AG10803 (cell line): ENCODE measurements at regions not wholly inside any gene's neighbourhood (a gene's known extent, or its start where the extent isn't known, plus 50 kb on each side); places are given as distances from the start of the nearest gene placed in this dataset.
A peak's percentile ranks its signal among the peaks of the same experiment; 100 is the strongest.

Experiments
- DNase-seq: peaks from one replicate; pipeline ENCODE4 v3.0.0; 2010; ENCODE audit warnings: low read depth
- H3K4me3 ChIP-seq: 2 replicates; pipeline ENCODE4 v1.5.1; 2011; ENCODE audit warnings: mild to moderate bottlenecking, low read length, control low read depth
- CTCF ChIP-seq: conservative IDR thresholded peaks from 2 replicates; pipeline ENCODE4 v1.5.1; 2011; ENCODE audit warnings: mild to moderate bottlenecking, low read length, control low read depth, inconsistent platforms

- H3K4me3 ChIP-seq, result no peak overlapping the region
- no peak for TF ChIP-seq CTCF
- DNase-seq, result no peak
These were observed 329.9 kb downstream of the DYSF start for GRCh38 chr2:71783215-71783614.

- H3K4me3 ChIP-seq, result no peak overlapping the region
- DNase-seq, result no peak
- no peak for TF ChIP-seq CTCF
These were observed 329.0 kb downstream of the DYSF start for GRCh38 chr2:71782323-71782722.

GRCh38 chr2:71781695-71782228 is 328.4 kb downstream of the DYSF start:
- no peak for DNase-seq
- TF ChIP-seq CTCF, result no peak
- H3K4me3 ChIP-seq, result no peak overlapping the region

- DNase-seq, result no peak
- H3K4me3 ChIP-seq, result no peak overlapping the region
- no peak for TF ChIP-seq CTCF
These were observed 326.8 kb downstream of the DYSF start for GRCh38 chr2:71780162-71780561.

- H3K4me3 ChIP-seq, result no peak overlapping the region
- no peak for DNase-seq
- no peak for TF ChIP-seq CTCF
These were observed 326.4 kb downstream of the DYSF start for GRCh38 chr2:71779774-71780105.

GRCh38 chr2:71778936-71779773 is 325.8 kb downstream of the DYSF start:
- TF ChIP-seq CTCF, result peak; percentile 41
- no peak overlapping the region for H3K4me3 ChIP-seq
- DNase-seq, result peak; percentile 33

- no peak overlapping the region for H3K4me3 ChIP-seq
- no peak for DNase-seq
- TF ChIP-seq CTCF, result no peak
These were observed 325.2 kb downstream of the DYSF start for GRCh38 chr2:71778514-71778913.
